ENCODE measurements at regions not wholly inside any gene's neighbourhood (a gene's known extent, or its start where the extent isn't known, plus 50 kb on each side); places are given as distances from the start of the nearest gene placed in this dataset.

GRCh38 chr17:79542718-79543117, 68.1 kb downstream of the RBFOX3 start:
- TF ChIP-seq POLR2A (IDR thresholded peaks at IDR 0.05), result no peak
- TF ChIP-seq CTCF (IDR thresholded peaks at IDR 0.05), result no peak
- intact Hi-C loops (cut with DNase I; ENCODE audit: low total_unique reads), result no loop called here
- no peak overlapping the region for H3K4me3 ChIP-seq (ENCODE audit: low read depth, poor library complexity, severe bottlenecking)
- whole genome bisulfite sequencing, 2 donors, result 81 to 88% methylated on average over 8 of the region's 8 CpGs
- no peak for DNase-seq (ENCODE audit: low spot score in 2 of 2)

- H3K4me3 ChIP-seq (ENCODE audit: low read depth, poor library complexity, severe bottlenecking), result no peak overlapping the region
- TF ChIP-seq CTCF (IDR thresholded peaks at IDR 0.05) (no peak), POLR2A (IDR thresholded peaks at IDR 0.05) (no peak)
- DNase-seq (ENCODE audit: low spot score in 2 of 2), result no peak
- intact Hi-C loops (cut with DNase I; ENCODE audit: low total_unique reads), result no loop called here
- WGBS, 2 donors, result 87 to 89% methylated on average over 15 of the region's 15 CpGs
These were observed 69.6 kb downstream of the RBFOX3 start for GRCh38 chr17:79541056-79541850.

- intact Hi-C loops (cut with DNase I; ENCODE audit: low total_unique reads), result no loop called here
- TF ChIP-seq CTCF (IDR thresholded peaks at IDR 0.05) (no peak), POLR2A (IDR thresholded peaks at IDR 0.05) (no peak)
These were observed 70.7 kb downstream of the RBFOX3 start for GRCh38 chr17:79539944-79540705.

GRCh38 chr17:79538291-79538690, 72.6 kb downstream of the RBFOX3 start:
- DNase-seq (ENCODE audit: low spot score in 2 of 2), result no peak
- no peak overlapping the region for H3K4me3 ChIP-seq (ENCODE audit: low read depth, poor library complexity, severe bottlenecking)
- intact Hi-C loops (cut with DNase I; ENCODE audit: low total_unique reads), result no loop called here
- 84 to 95% methylated on average over 6 of the region's 6 CpGs for WGBS, 2 donors
- TF ChIP-seq CTCF (IDR thresholded peaks at IDR 0.05) (no peak), POLR2A (IDR thresholded peaks at IDR 0.05) (no peak)

More at GRCh38 chr17:79539944-79540705, 70.7 kb downstream of the RBFOX3 start:
- DNase-seq (ENCODE audit: low spot score in 2 of 2), result no peak
- WGBS, 2 donors, result 70 to 81% methylated on average over 23 to 25 of the region's 25 CpGs
- no peak overlapping the region for H3K4me3 ChIP-seq (ENCODE audit: low read depth, poor library complexity, severe bottlenecking)

- no peak overlapping the region for H3K4me3 ChIP-seq (ENCODE audit: low read depth, poor library complexity, severe bottlenecking)
- intact Hi-C loops (cut with DNase I; ENCODE audit: low total_unique reads), result no loop called here
- TF ChIP-seq POLR2A (IDR thresholded peaks at IDR 0.05), result no peak
- DNase-seq (ENCODE audit: low spot score in 2 of 2), result no peak
- WGBS, 2 donors, result 73 to 76% methylated on average over 3 to 4 of the region's 4 CpGs
These were observed 73.2 kb downstream of the RBFOX3 start for GRCh38 chr17:79537686-79538085.

GRCh38 chr17:79537061-79537460, 73.8 kb downstream of the RBFOX3 start:
- 75 to 80% methylated on average over 7 of the region's 7 CpGs for WGBS, 2 donors
- DNase-seq (ENCODE audit: low spot score in 2 of 2), result no peak
- TF ChIP-seq CTCF (IDR thresholded peaks at IDR 0.05) (no peak), POLR2A (IDR thresholded peaks at IDR 0.05) (no peak)
- no peak overlapping the region for H3K4me3 ChIP-seq (ENCODE audit: low read depth, poor library complexity, severe bottlenecking)
- intact Hi-C loops (cut with DNase I; ENCODE audit: low total_unique reads), result no loop called here
